ENCODE measurements at regions not wholly inside any gene's neighbourhood (a gene's known extent, or its start where the extent isn't known, plus 50 kb on each side); places are given as distances from the start of the nearest gene placed in this dataset.

GRCh38 chr5:92775711-92776615 is 805.1 kb downstream of the NR2F1-AS1 start:
- no peak overlapping the region for H3K27ac ChIP-seq (ENCODE audit: low read depth, low read length)
- no peaks in the 10 kb centered on the region for H3K36me3 ChIP-seq (ENCODE audit: control insufficient read depth, insufficient read depth, low read length)
- no peaks in the 10 kb centered on the region for H3K4me1 ChIP-seq (ENCODE audit: control insufficient read depth, insufficient read depth, low read length)
- no peaks in the 10 kb centered on the region for H3K27me3 ChIP-seq (ENCODE audit: control insufficient read depth, insufficient read depth, low read length)
- WGBS (ENCODE audit: insufficient coverage), result 95% methylated on average over 5 of the region's 5 CpGs
- no peak for DNase-seq (ENCODE audit: low read depth in 4 of 6, low spot score in 6 of 6)
- H3K9me3 ChIP-seq (ENCODE audit: control insufficient read depth, insufficient read depth, low read length), result no peaks in the 10 kb centered on the region
- no peak overlapping the region for H3K4me3 ChIP-seq (ENCODE audit: low read depth, low read length)

GRCh38 chr5:92769978-92770377 is 811.0 kb downstream of the NR2F1-AS1 start:
- no peak overlapping the region for H3K27ac ChIP-seq (ENCODE audit: low read depth, low read length)
- H3K9me3 ChIP-seq (ENCODE audit: control insufficient read depth, insufficient read depth, low read length), result no peaks in the 10 kb centered on the region
- WGBS (ENCODE audit: insufficient coverage), result 80% methylated on average over 2 of the region's 2 CpGs
- H3K4me3 ChIP-seq (ENCODE audit: low read depth, low read length), result no peak overlapping the region
- H3K36me3 ChIP-seq (ENCODE audit: control insufficient read depth, insufficient read depth, low read length), result no peaks in the 10 kb centered on the region
- no peak for DNase-seq (ENCODE audit: low read depth in 4 of 6, low spot score in 6 of 6)
- H3K27me3 ChIP-seq (ENCODE audit: control insufficient read depth, insufficient read depth, low read length), result no peaks in the 10 kb centered on the region
- no peaks in the 10 kb centered on the region for H3K4me1 ChIP-seq (ENCODE audit: control insufficient read depth, insufficient read depth, low read length)

- no peaks in the 10 kb centered on the region for H3K4me1 ChIP-seq (ENCODE audit: control insufficient read depth, insufficient read depth, low read length)
- H3K27ac ChIP-seq (ENCODE audit: low read depth, low read length), result no peak overlapping the region
- H3K36me3 ChIP-seq (ENCODE audit: control insufficient read depth, insufficient read depth, low read length), result no peaks in the 10 kb centered on the region
- DNase-seq (ENCODE audit: low read depth in 4 of 6, low spot score in 6 of 6), result no peak
- no CpG with 5 or more reads among the region's 2 CpGs for WGBS (ENCODE audit: insufficient coverage)
- no peak overlapping the region for H3K4me3 ChIP-seq (ENCODE audit: low read depth, low read length)
- no peaks in the 10 kb centered on the region for H3K9me3 ChIP-seq (ENCODE audit: control insufficient read depth, insufficient read depth, low read length)
- no peaks in the 10 kb centered on the region for H3K27me3 ChIP-seq (ENCODE audit: control insufficient read depth, insufficient read depth, low read length)
These were observed 819.4 kb downstream of the NR2F1-AS1 start for GRCh38 chr5:92761585-92761984.

- no peak overlapping the region for H3K27ac ChIP-seq (ENCODE audit: low read depth, low read length)
- no peaks in the 10 kb centered on the region for H3K9me3 ChIP-seq (ENCODE audit: control insufficient read depth, insufficient read depth, low read length)
- H3K36me3 ChIP-seq (ENCODE audit: control insufficient read depth, insufficient read depth, low read length), result no peaks in the 10 kb centered on the region
- no peaks in the 10 kb centered on the region for H3K4me1 ChIP-seq (ENCODE audit: control insufficient read depth, insufficient read depth, low read length)
- DNase-seq (ENCODE audit: low read depth in 4 of 6, low spot score in 6 of 6), result no peak
- WGBS (ENCODE audit: insufficient coverage), result no CpG with 5 or more reads among the region's 2 CpGs
- H3K27me3 ChIP-seq (ENCODE audit: control insufficient read depth, insufficient read depth, low read length), result no peaks in the 10 kb centered on the region
- H3K4me3 ChIP-seq (ENCODE audit: low read depth, low read length), result no peak overlapping the region
These were observed 820.5 kb downstream of the NR2F1-AS1 start for GRCh38 chr5:92760550-92760949.

GRCh38 chr5:92758552-92758951 is 822.5 kb downstream of the NR2F1-AS1 start:
- no peak overlapping the region for H3K27ac ChIP-seq (ENCODE audit: low read depth, low read length)
- H3K4me3 ChIP-seq (ENCODE audit: low read depth, low read length), result no peak overlapping the region
- H3K36me3 ChIP-seq (ENCODE audit: control insufficient read depth, insufficient read depth, low read length), result no peaks in the 10 kb centered on the region
- H3K27me3 ChIP-seq (ENCODE audit: control insufficient read depth, insufficient read depth, low read length), result no peaks in the 10 kb centered on the region
- no peak for DNase-seq (ENCODE audit: low read depth in 4 of 6, low spot score in 6 of 6)
- no peaks in the 10 kb centered on the region for H3K4me1 ChIP-seq (ENCODE audit: control insufficient read depth, insufficient read depth, low read length)
- H3K9me3 ChIP-seq (ENCODE audit: control insufficient read depth, insufficient read depth, low read length), result no peaks in the 10 kb centered on the region
- WGBS (ENCODE audit: insufficient coverage), result no CpG with 5 or more reads among the region's 1 CpG

- Histone ChIP-seq H3K4me3 (ENCODE audit: low read depth, low read length) (no peak overlapping the region), H3K4me1 (ENCODE audit: control insufficient read depth, insufficient read depth, low read length) (no peaks in the 10 kb centered on the region), H3K27me3 (ENCODE audit: control insufficient read depth, insufficient read depth, low read length) (no peaks in the 10 kb centered on the region), H3K9me3 (ENCODE audit: control insufficient read depth, insufficient read depth, low read length) (no peaks in the 10 kb centered on the region), H3K36me3 (ENCODE audit: control insufficient read depth, insufficient read depth, low read length) (no peaks in the 10 kb centered on the region), H3K27ac (ENCODE audit: low read depth, low read length) (no peak overlapping the region)
- DNase-seq (ENCODE audit: low read depth in 4 of 6, low spot score in 6 of 6), result no peak
- no CpG with 5 or more reads among the region's 1 CpG for WGBS (ENCODE audit: insufficient coverage)
These were observed 831.1 kb downstream of the NR2F1-AS1 start for GRCh38 chr5:92749943-92750342.

- H3K36me3 ChIP-seq (ENCODE audit: control insufficient read depth, insufficient read depth, low read length), result no peaks in the 10 kb centered on the region
- no peaks in the 10 kb centered on the region for H3K27me3 ChIP-seq (ENCODE audit: control insufficient read depth, insufficient read depth, low read length)
- no peak overlapping the region for H3K4me3 ChIP-seq (ENCODE audit: low read depth, low read length)
- no peak for DNase-seq (ENCODE audit: low read depth in 4 of 6, low spot score in 6 of 6)
- no peaks in the 10 kb centered on the region for H3K9me3 ChIP-seq (ENCODE audit: control insufficient read depth, insufficient read depth, low read length)
- no peaks in the 10 kb centered on the region for H3K4me1 ChIP-seq (ENCODE audit: control insufficient read depth, insufficient read depth, low read length)
- no peak overlapping the region for H3K27ac ChIP-seq (ENCODE audit: low read depth, low read length)
- WGBS (ENCODE audit: insufficient coverage), result no CpG with 5 or more reads among the region's 1 CpG
These were observed 832.8 kb downstream of the NR2F1-AS1 start for GRCh38 chr5:92748072-92748676.

GRCh38 chr5:92741906-92742305 is 839.1 kb downstream of the NR2F1-AS1 start:
- WGBS (ENCODE audit: insufficient coverage), result 80% methylated on average over 2 of the region's 2 CpGs
- H3K36me3 ChIP-seq (ENCODE audit: control insufficient read depth, insufficient read depth, low read length), result no peaks in the 10 kb centered on the region
- no peak overlapping the region for H3K27ac ChIP-seq (ENCODE audit: low read depth, low read length)
- no peaks in the 10 kb centered on the region for H3K27me3 ChIP-seq (ENCODE audit: control insufficient read depth, insufficient read depth, low read length)
- H3K9me3 ChIP-seq (ENCODE audit: control insufficient read depth, insufficient read depth, low read length), result no peaks in the 10 kb centered on the region
- no peak overlapping the region for H3K4me3 ChIP-seq (ENCODE audit: low read depth, low read length)
- H3K4me1 ChIP-seq (ENCODE audit: control insufficient read depth, insufficient read depth, low read length), result no peaks in the 10 kb centered on the region
- DNase-seq (ENCODE audit: low read depth in 4 of 6, low spot score in 6 of 6), result no peak

GRCh38 chr5:92734211-92734940 is 846.6 kb downstream of the NR2F1-AS1 start:
- H3K27ac ChIP-seq (ENCODE audit: low read depth, low read length), result no peak overlapping the region
- no peak for DNase-seq (ENCODE audit: low read depth in 4 of 6, low spot score in 6 of 6)
- H3K4me1 ChIP-seq (ENCODE audit: control insufficient read depth, insufficient read depth, low read length), result no peaks in the 10 kb centered on the region
- H3K36me3 ChIP-seq (ENCODE audit: control insufficient read depth, insufficient read depth, low read length), result no peaks in the 10 kb centered on the region
- no peak overlapping the region for H3K4me3 ChIP-seq (ENCODE audit: low read depth, low read length)
- 100% methylated on average over 1 of the region's 2 CpGs for WGBS (ENCODE audit: insufficient coverage)
- no peaks in the 10 kb centered on the region for H3K9me3 ChIP-seq (ENCODE audit: control insufficient read depth, insufficient read depth, low read length)
- H3K27me3 ChIP-seq (ENCODE audit: control insufficient read depth, insufficient read depth, low read length), result no peaks in the 10 kb centered on the region
